Activated CD8-positive, alpha-beta memory T cell treated with anti-CD3 and anti-CD28 coated beads for 4 hours (primary cell): ENCODE measurements at regions not wholly inside any gene's neighbourhood (a gene's known extent, or its start where the extent isn't known, plus 50 kb on each side); places are given as distances from the start of the nearest gene placed in this dataset.
"Not testable (repeated sequence)": the region's sequence is repeated elsewhere in the genome, so short reads cannot be mapped to it uniquely, and the experiment has no call there.

Experiments
- DNase-seq, 2 donors: peaks; one replicate each; pipeline ENCODE4 v3.0.0-alpha.2; 2020; ENCODE audit warnings: low read depth in 2 of 2

- no peak for DNase-seq
These were observed 594.2 kb downstream of the KCTD12 start for GRCh38 chr13:76292031-76292430.

- DNase-seq, result no peak
These were observed 596.6 kb downstream of the KCTD12 start for GRCh38 chr13:76289558-76289957.

GRCh38 chr13:76286178-76286577 is 600.0 kb downstream of the KCTD12 start:
- no peak for DNase-seq

- no peak for DNase-seq
These were observed 600.7 kb downstream of the KCTD12 start for GRCh38 chr13:76285463-76285862.

- DNase-seq, result not testable (repeated sequence)
These were observed 606.4 kb downstream of the KCTD12 start for GRCh38 chr13:76279766-76280165.

GRCh38 chr13:76271728-76272232 is 614.4 kb downstream of the KCTD12 start:
- DNase-seq, result no peak

- not testable (repeated sequence) for DNase-seq
These were observed 617.9 kb downstream of the KCTD12 start for GRCh38 chr13:76268307-76268706.

- no peak for DNase-seq
These were observed 619.0 kb downstream of the KCTD12 start for GRCh38 chr13:76267216-76267615.

- no peak for DNase-seq
These were observed 619.6 kb downstream of the KCTD12 start for GRCh38 chr13:76266561-76266960.

- no peak for DNase-seq
These were observed 614.1 kb downstream of the LMO7 start for GRCh38 chr13:76250211-76250610.

GRCh38 chr13:76245920-76246319 is 609.8 kb downstream of the LMO7 start:
- no peak for DNase-seq

- DNase-seq, result no peak
These were observed 609.1 kb downstream of the LMO7 start for GRCh38 chr13:76245211-76245610.

- DNase-seq, result not testable (repeated sequence)
These were observed 607.0 kb downstream of the LMO7 start for GRCh38 chr13:76243120-76243519.

GRCh38 chr13:76239031-76239680 is 603.0 kb downstream of the LMO7 start:
- DNase-seq, result no peak

GRCh38 chr13:76231522-76232167 is 595.5 kb downstream of the LMO7 start:
- no peak for DNase-seq

GRCh38 chr13:76229281-76229680 is 593.2 kb downstream of the LMO7 start:
- no peak for DNase-seq

- DNase-seq, result no peak
These were observed 590.8 kb downstream of the LMO7 start for GRCh38 chr13:76226941-76227340.

- DNase-seq, result no peak
These were observed 589.8 kb downstream of the LMO7 start for GRCh38 chr13:76225815-76226489.

- DNase-seq, result no peak
These were observed 587.9 kb downstream of the LMO7 start for GRCh38 chr13:76223999-76224398.

- DNase-seq, result no peak
These were observed 587.4 kb downstream of the LMO7 start for GRCh38 chr13:76223565-76223964.

- DNase-seq, result no peak
These were observed 586.4 kb downstream of the LMO7 start for GRCh38 chr13:76222511-76222910.

- DNase-seq, result no peak
These were observed 580.6 kb downstream of the LMO7 start for GRCh38 chr13:76216729-76217128.

- no peak for DNase-seq
These were observed 577.9 kb downstream of the LMO7 start for GRCh38 chr13:76214001-76214400.
